HEK293 (cell line): ENCODE measurements at regions not wholly inside any gene's neighbourhood (a gene's known extent, or its start where the extent isn't known, plus 50 kb on each side); places are given as distances from the start of the nearest gene placed in this dataset.

Experiments
- CTCF ChIP-seq: fragments of 450-650 bp; formaldehyde crosslinking; IDR thresholded peaks from 2 replicates; pipeline ENCODE4 v1.5.1; 2016; ENCODE audit warnings: missing biosample characterization, missing genetic modification characterization
- PBX3 ChIP-seq: sonication (generic); formaldehyde crosslinking; IDR thresholded peaks from 2 replicates; pipeline ENCODE4 v1.8.1; 2022; ENCODE audit warnings: mild to moderate bottlenecking, moderate library complexity, missing genetic modification reagents
- YY1 ChIP-seq: fragments of 450-650 bp; formaldehyde crosslinking; IDR thresholded peaks from 2 replicates; pipeline ENCODE4 v1.5.1; 2018; ENCODE audit warnings: missing biosample characterization, missing genetic modification characterization
- ZNF473 ChIP-seq: fragments of 450-650 bp; formaldehyde crosslinking; IDR thresholded peaks from 2 replicates; pipeline ENCODE4 v1.5.1; 2017; ENCODE audit warnings: missing biosample characterization, missing genetic modification characterization
- ZNF658 ChIP-seq: fragments of 450-650 bp; formaldehyde crosslinking; IDR thresholded peaks from 2 replicates; pipeline ENCODE4; 2016; ENCODE audit warnings: missing biosample characterization, missing genetic modification characterization

GRCh38 chr5:29218138-29218537 is 1975.3 kb upstream of the CDH6 start:
- TF ChIP-seq ZNF658 = no peak
- no peak for TF ChIP-seq PBX3 (CRISPR knock-in tag)
- TF ChIP-seq CTCF (tag by site-specific recombination) = no peak
- no peak for TF ChIP-seq YY1 (tag by site-specific recombination)
- TF ChIP-seq ZNF473 (tag by site-specific recombination) = no peak
